HCT116 (cell line): ENCODE measurements at regions not wholly inside any gene's neighbourhood (a gene's known extent, or its start where the extent isn't known, plus 50 kb on each side); places are given as distances from the start of the nearest gene placed in this dataset.

Experiments
- ATAC-seq: fragments of 200-7000 bp; cut with Tn5 transposase; 2 replicates; pipeline ENCODE4 v1.9.1; 2020; ENCODE audit warnings: mild to moderate bottlenecking, moderate library complexity
- BruUV-seq: library from RNA; stranded (reverse); fragments of 400-500 nt; replicated peaks from 2 replicates; lab custom pipeline; 2021; lab: Mats Ljungman, UMichigan
- CTCF ChIA-PET: fragments of 300-600 bp; sonication (Branson Sonifier 250); formaldehyde crosslinking; loops from one replicate; lab custom pipeline; 2021; ENCODE audit warnings: antibody characterized with exemption; lab: Charles Lee
- POLR2A ChIA-PET: fragments of 300-600, 350-600 bp; sonication (Branson Sonifier 250); formaldehyde crosslinking; loops from one replicate; lab custom pipeline; 2021; ENCODE audit warnings: antibody characterized with exemption; lab: Charles Lee
- RAD21 ChIA-PET, 2 experiments: fragments of 300-600 bp; sonication (Branson Sonifier 250); formaldehyde crosslinking; loops; one replicate each; lab custom pipeline; 2023; ENCODE audit warnings: low total read pairs in 2 of 2; ENCODE audit not compliant: uncharacterized antibody in 2 of 2, unreplicated experiment in 2 of 2, low non-redundant PET in 1 of 2; lab: Charles Lee
- DNase-seq: peaks from one replicate; pipeline ENCODE4 v3.0.0-alpha.2; 2010; ENCODE audit warnings: low read depth, low spot score
- H2AFZ ChIP-seq: fragments of 200-600 bp; shearing (Covaris generic), sonication (generic); 2 replicates; pipeline ENCODE4 v1.6.1; 2017; ENCODE audit warnings: low read depth, mixed run types, mixed read lengths, antibody characterized with exemption, low read length; ENCODE audit not compliant: poor library complexity, severe bottlenecking
- H3K27ac ChIP-seq: 2 replicates; pipeline ENCODE4 v1.5.1; 2012; ENCODE audit warnings: low read depth, low read length
- H3K27me3 ChIP-seq: fragments of 200-600 bp; sonication (generic); 2 replicates; pipeline ENCODE4 v1.6.1; 2016; ENCODE audit warnings: mixed run types, low read length, mixed read lengths; ENCODE audit not compliant: insufficient read depth
- H3K36me3 ChIP-seq, 2 experiments: fragments of 200-500 bp in 1 of 2; fragments of 200-600 bp in 1 of 2; sonication (Bioruptor generic) in 1 of 2; sonication (generic) in 1 of 2; 2 replicates each; pipeline versions ENCODE4 v1.5.1 to v1.6.1; 2014 to 2016; ENCODE audit warnings: low read length in 2 of 2, inconsistent platforms in 1 of 2, mixed read lengths in 1 of 2, mixed run types in 1 of 2; ENCODE audit not compliant: insufficient read depth in 2 of 2, control insufficient read depth in 1 of 2
- H3K4me1 ChIP-seq, 2 experiments: fragments of 200-600 bp in 1 of 2; sonication (generic) in 1 of 2; 2 replicates each; pipeline versions ENCODE4 v1.5.1 to v1.6.1; 2012 to 2017; ENCODE audit warnings: low read length in 2 of 2, inconsistent platforms in 1 of 2, mild to moderate bottlenecking in 1 of 2, mixed read lengths in 1 of 2, mixed run types in 1 of 2, moderate library complexity in 1 of 2; ENCODE audit not compliant: insufficient read depth in 2 of 2, control insufficient read depth in 1 of 2
- H3K4me2 ChIP-seq: fragments of 200-600 bp; sonication (generic); 2 replicates; pipeline ENCODE4 v1.6.1; 2017; ENCODE audit warnings: mixed run types, low read length, mixed read lengths
- H3K4me3 ChIP-seq, 2 experiments: fragments of 200-600 bp in 1 of 2; sonication (generic) in 1 of 2; replicated peaks in 1 of 2; 2 replicates each; pipeline ENCODE4 v1.5.1; 2011 to 2016; ENCODE audit warnings: low read length in 2 of 2, control low read depth in 1 of 2, low read depth in 1 of 2, mild to moderate bottlenecking in 1 of 2, mixed read lengths in 1 of 2, mixed run types in 1 of 2
- H3K79me2 ChIP-seq: fragments of 200-600 bp; sonication (generic); 2 replicates; pipeline ENCODE4 v1.6.1; 2017; ENCODE audit warnings: mild to moderate bottlenecking, mixed run types, low read length, moderate library complexity, mixed read lengths; ENCODE audit not compliant: insufficient read depth
- H3K9ac ChIP-seq: fragments of 200-600 bp; sonication (generic); 2 replicates; pipeline ENCODE4 v1.6.1; 2016; ENCODE audit warnings: low read length, mixed read lengths
- H3K9me2 ChIP-seq: fragments of 200-600 bp; sonication (generic), shearing (Covaris generic); 2 replicates; pipeline ENCODE4 v1.6.1; 2017; ENCODE audit warnings: mixed run types, mild to moderate bottlenecking, moderate library complexity; ENCODE audit not compliant: insufficient read depth
- H3K9me3 ChIP-seq, 2 experiments: fragments of 200-500 bp in 1 of 2; fragments of 200-600 bp in 1 of 2; sonication (Bioruptor generic) in 1 of 2; sonication (generic) in 1 of 2; 2 replicates each; pipeline ENCODE4 v1.6.1; 2014 to 2017; ENCODE audit warnings: low read length in 2 of 2, mixed read lengths in 2 of 2, inconsistent platforms in 1 of 2, low read depth in 1 of 2, mild to moderate bottlenecking in 1 of 2, mixed run types in 1 of 2, moderate library complexity in 1 of 2; ENCODE audit not compliant: control insufficient read depth in 1 of 2, insufficient read depth in 1 of 2
- H4K20me1 ChIP-seq: fragments of 200-600 bp; sonication (generic), shearing (Covaris generic); 2 replicates; pipeline ENCODE4 v1.6.1; 2017; ENCODE audit warnings: mixed run types, mild to moderate bottlenecking, moderate library complexity; ENCODE audit not compliant: insufficient read depth
- CEBPB ChIP-seq: IDR thresholded peaks from 2 replicates; pipeline ENCODE4 v1.6.1; 2012; ENCODE audit warnings: low read depth
- EGR1 ChIP-seq: IDR thresholded peaks from 2 replicates; pipeline ENCODE4 v1.6.1; 2012; ENCODE audit warnings: low read depth
- EZH2 ChIP-seq: fragments of 200-600 bp; sonication (generic); IDR thresholded peaks from 2 replicates; pipeline ENCODE4 v1.6.1; 2017; ENCODE audit warnings: antibody characterized with exemption, mixed run types
- EZH2phosphoT487 ChIP-seq: fragments of 200-600 bp; IDR thresholded peaks from 2 replicates; pipeline ENCODE4 v1.6.1; 2018; ENCODE audit warnings: antibody characterized with exemption, borderline replicate concordance
- MAX ChIP-seq: IDR thresholded peaks from 2 replicates; pipeline ENCODE4 v1.6.1; 2012
- POLR2AphosphoS5 ChIP-seq: IDR thresholded peaks from 2 replicates; pipeline ENCODE4 v1.6.1; 2011; ENCODE audit warnings: mild to moderate bottlenecking, low read depth, low read length, moderate library complexity
- REST ChIP-seq: IDR thresholded peaks from 2 replicates; pipeline ENCODE4 v1.6.1; 2012; ENCODE audit warnings: low read depth
- SP1 ChIP-seq: IDR thresholded peaks from 2 replicates; pipeline ENCODE4 v1.6.1; 2012; ENCODE audit warnings: low read depth
- SRF ChIP-seq: IDR thresholded peaks from 2 replicates; pipeline ENCODE4 v1.6.1; 2012; ENCODE audit warnings: low read depth
- ZFX ChIP-seq: fragments of 450-650 bp; IDR thresholded peaks from 2 replicates; pipeline ENCODE4 v1.6.1; 2017
- ZNF274 ChIP-seq: fragments of 200-500 bp; sonication (Bioruptor generic); IDR thresholded peaks from 2 replicates; pipeline ENCODE4 v1.6.1; 2014; ENCODE audit warnings: mild to moderate bottlenecking, low read depth, low read length, inconsistent platforms
- intact Hi-C: fragments of 100-400 bp; cut with micrococcal nuclease; formaldehyde crosslinking; loops from 2 replicates; pipeline ENCODE4 v1.10.0; 2022

DNA sequence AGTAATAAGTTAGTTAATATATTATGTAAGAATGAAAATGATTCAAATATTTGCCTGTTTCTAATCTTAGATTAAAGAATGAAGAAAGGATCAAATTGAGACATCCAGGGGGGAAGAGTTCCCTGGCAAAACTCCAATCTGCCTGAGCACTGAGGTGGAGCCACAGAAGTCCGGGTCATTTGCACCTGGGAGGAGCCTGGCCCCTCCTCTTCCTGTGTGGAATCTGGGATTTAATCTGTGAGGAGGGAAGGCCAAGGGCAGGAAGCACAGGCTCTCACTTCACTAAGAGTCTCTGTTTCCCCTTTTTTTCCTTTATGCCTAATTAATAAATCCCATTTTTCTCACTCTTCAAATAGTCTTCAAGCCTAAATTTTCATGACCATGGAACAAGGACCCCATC is 599.5 kb downstream of the FLRT2 start:
- CTCF ChIA-PET: no interaction called here
- no peaks in the 10 kb centered on the region for H3K36me3 ChIP-seq
- POLR2A ChIA-PET: no interaction called here
- H4K20me1 ChIP-seq: no peaks in the 10 kb centered on the region
- no peaks in the 10 kb centered on the region for H3K4me1 ChIP-seq
- TF ChIP-seq EGR1 (no peak), SP1 (no peak), SRF (no peak), CEBPB (no peak), EZH2 (no peak), MAX (no peak), POLR2AphosphoS5 (no peak), ZFX (no peak)
- TF ChIP-seq, all 23 proteins: peak for 0
- Histone ChIP-seq H3K4me3 (no peak overlapping the region), H3K27me3 (no peaks in the 10 kb centered on the region), H2AFZ (no peak overlapping the region), H3K9me2 (no peaks in the 10 kb centered on the region), H3K79me2 (no peaks in the 10 kb centered on the region), H3K27ac (no peak overlapping the region), H3K9me3 (peaks cover 8 to 16% of the 10 kb centered on the region in 2 experiments; a peak in 2 of 4 replicates), H3K4me2 (no peak overlapping the region), H3K9ac (no peak overlapping the region)
- intact Hi-C loops: no loop called here
- DNase-seq (no peak), ATAC-seq (no peak)
- no TSS peak for BruUV-seq
- RAD21 ChIA-PET: no interaction called here

DNA sequence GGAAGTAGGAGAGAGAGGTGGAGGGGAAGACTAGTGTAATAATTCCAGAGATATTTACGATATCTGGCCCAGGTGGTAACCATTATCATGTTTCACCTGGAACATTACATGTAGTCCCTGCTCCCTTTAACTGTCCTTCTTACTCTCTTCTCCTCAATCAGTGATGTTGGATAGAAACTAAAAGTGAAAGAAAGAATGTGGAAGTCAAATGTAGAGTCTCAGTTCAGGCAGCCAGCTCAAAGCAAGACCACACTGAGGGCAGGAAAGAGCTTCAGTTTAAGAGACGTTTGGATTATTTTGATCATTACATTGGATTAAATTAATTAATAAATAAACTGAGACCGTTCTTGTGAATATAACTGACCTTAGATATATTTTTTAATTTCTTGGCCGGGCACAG is 594.4 kb downstream of the FLRT2 start:
- RAD21 ChIA-PET: no interaction called here
- H2AFZ ChIP-seq: no peak overlapping the region
- H3K4me2 ChIP-seq: no peak overlapping the region
- ATAC-seq: no peak
- no peaks in the 10 kb centered on the region for H3K4me1 ChIP-seq
- H3K79me2 ChIP-seq: no peaks in the 10 kb centered on the region
- no peak for DNase-seq
- TF ChIP-seq ZNF274 (no peak), REST (no peak), EZH2phosphoT487 (no peak)
- POLR2A ChIA-PET: no interaction called here
- no peaks in the 10 kb centered on the region for H3K36me3 ChIP-seq
- no peak overlapping the region for H3K27ac ChIP-seq
- no peaks in the 10 kb centered on the region for H3K27me3 ChIP-seq
- CTCF ChIA-PET: no interaction called here
- no TSS peak for BruUV-seq
- H3K9me3 ChIP-seq: peaks cover 6 to 7% of the 10 kb centered on the region in 2 experiments; a peak in 2 of 4 replicates
- intact Hi-C loops: no loop called here
- no peaks in the 10 kb centered on the region for H4K20me1 ChIP-seq
- no peaks in the 10 kb centered on the region for H3K9me2 ChIP-seq
- H3K9ac ChIP-seq: no peak overlapping the region
- no peak overlapping the region for H3K4me3 ChIP-seq
